Stimulated activated naive CD8-positive, alpha-beta T cell treated with anti-CD3 and anti-CD28 coated beads, Interleukin-15, amount 100 ng/mL, for 72 hours (primary cell): ENCODE measurements at regions not wholly inside any gene's neighbourhood (a gene's known extent, or its start where the extent isn't known, plus 50 kb on each side); places are given as distances from the start of the nearest gene placed in this dataset.

ENCODE experiments used
- ATAC-seq: fragments of 150-1000 bp; cut with Tn5 transposase; 2 replicates; pipeline ENCODE4 v1.10.0; 2021; ENCODE audit warnings: mild to moderate bottlenecking, moderate library complexity
- DNase-seq, 2 donors: peaks; one replicate each; pipeline ENCODE4 v3.0.0; 2021 to 2022
- H3K27ac Mint-ChIP-seq, 2 donors: one replicate each; pipeline ENCODE4 v1.8.0; 2022; ENCODE audit warnings: mild to moderate bottlenecking in 2 of 2, mixed read lengths in 2 of 2, moderate library complexity in 2 of 2
- H3K27me3 Mint-ChIP-seq: one replicate; pipeline ENCODE4 v1.8.0; 2022; ENCODE audit warnings: mixed read lengths
- H3K4me1 Mint-ChIP-seq: one replicate; pipeline ENCODE4 v1.8.0; 2022; ENCODE audit warnings: mild to moderate bottlenecking, mixed read lengths
- H3K4me3 Mint-ChIP-seq, 2 donors: one replicate each; pipeline ENCODE4 v1.8.0; 2022; ENCODE audit warnings: mild to moderate bottlenecking in 2 of 2, mixed read lengths in 2 of 2, moderate library complexity in 1 of 2
- H3K9me3 Mint-ChIP-seq, 2 donors: one replicate each; pipeline ENCODE4 v1.8.0; 2022; ENCODE audit warnings: mixed read lengths in 2 of 2

DNA sequence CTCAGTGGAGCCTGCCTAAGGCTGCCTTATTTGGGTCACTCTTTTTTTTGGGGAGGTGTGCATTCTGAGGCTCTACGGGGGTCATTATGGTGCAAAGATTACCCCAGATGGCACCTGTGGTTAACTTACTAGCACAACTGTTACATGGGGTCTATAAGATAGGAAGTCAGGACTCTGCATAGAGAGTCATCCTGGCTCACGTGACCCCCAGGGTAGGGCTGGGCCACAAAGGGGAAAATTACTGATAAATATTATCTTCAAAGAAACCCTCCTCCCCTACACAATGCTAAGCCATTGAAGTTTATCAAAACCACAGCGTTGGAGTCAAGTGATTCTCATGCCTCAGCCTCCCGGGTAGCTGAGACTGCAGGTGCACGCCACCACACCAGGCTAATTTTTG lies 397.1 kb downstream of the MN1 start:
- DNase-seq (no peak), ATAC-seq (no peak)

DNA sequence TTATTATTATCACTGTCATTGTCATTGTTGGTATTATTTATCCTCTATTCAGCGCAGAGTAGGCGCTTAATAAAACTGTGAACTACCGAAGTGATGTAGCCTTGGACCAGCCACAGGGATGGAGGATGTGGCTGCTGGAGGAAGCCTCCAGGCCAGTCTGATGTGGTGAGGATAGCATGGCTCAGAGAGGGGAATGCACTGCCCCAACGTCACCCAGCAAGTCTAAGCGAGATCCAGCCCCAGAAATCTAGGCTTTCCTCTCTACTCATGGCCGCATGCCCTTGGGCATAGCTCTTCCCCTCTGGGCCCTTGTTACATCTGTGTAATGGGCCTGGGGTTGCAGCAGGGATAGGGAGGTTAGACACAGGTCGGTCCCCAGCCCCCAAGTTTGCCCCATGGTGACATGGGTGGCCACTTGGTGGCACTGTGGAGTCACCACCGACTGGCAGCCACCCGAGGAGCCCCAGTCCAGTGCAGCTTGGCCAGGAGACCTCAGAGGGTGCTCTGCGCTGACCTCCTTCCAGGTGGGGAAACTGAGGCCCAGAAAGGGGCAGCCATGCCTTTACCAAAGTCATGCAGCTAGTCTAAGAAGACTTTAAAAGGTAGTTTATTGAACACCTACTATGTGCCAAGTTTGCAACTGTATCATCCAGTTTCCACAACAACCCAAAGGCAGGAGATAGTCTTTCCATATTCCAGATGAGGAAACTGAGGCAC lies 395.7 kb downstream of the MN1 start:
- Mint-ChIP-seq H3K27me3 (peaks cover 26% of the 10 kb centered on the region), H3K4me1 (no peaks in the 10 kb centered on the region), H3K9me3 (peaks cover 0 to 17% of the 10 kb centered on the region in 2 donors), H3K27ac (no peak overlapping the region), H3K4me3 (no peak overlapping the region)
- ATAC-seq (no peak), DNase-seq (peak; percentile 15 to 37)

More for the DNA sequence above, 397.1 kb downstream of the MN1 start:
- peaks cover 0 to 17% of the 10 kb centered on the region in 2 donors for H3K9me3 Mint-ChIP-seq
- H3K4me1 Mint-ChIP-seq: no peaks in the 10 kb centered on the region
- no peak overlapping the region for H3K4me3 Mint-ChIP-seq
- peaks cover 26% of the 10 kb centered on the region for H3K27me3 Mint-ChIP-seq
- H3K27ac Mint-ChIP-seq: no peak overlapping the region

DNA sequence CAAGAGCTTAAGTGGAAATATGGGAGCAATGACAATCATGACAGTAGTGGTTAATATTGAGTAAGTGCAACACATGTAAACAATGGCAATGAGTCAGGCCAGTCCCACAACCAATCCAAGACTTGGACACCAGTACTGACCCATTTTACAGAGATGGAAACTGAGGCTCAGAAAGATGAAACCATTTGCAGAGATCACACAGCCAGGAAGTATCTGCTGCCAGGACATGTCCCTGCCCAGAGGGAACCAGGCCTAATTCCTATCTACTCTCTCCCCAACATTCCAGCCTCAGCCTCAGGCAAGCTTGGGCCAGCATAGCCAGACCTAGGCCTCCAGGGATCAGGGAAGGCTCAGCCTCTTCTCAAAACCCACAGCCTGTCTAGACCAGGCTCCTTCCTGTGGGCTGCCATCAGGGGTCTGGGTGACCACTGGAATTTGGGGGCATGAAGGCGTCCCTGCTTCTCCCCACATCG lies 395.1 kb downstream of the MN1 start:
- Mint-ChIP-seq H3K27ac (peak overlapping the region in 1 of 2 donors; percentile 7), H3K4me3 (no peak overlapping the region), H3K9me3 (peaks cover 0 to 17% of the 10 kb centered on the region in 2 donors), H3K4me1 (no peaks in the 10 kb centered on the region), H3K27me3 (peaks cover 26% of the 10 kb centered on the region)
- ATAC-seq (no peak), DNase-seq (no peak)

DNA sequence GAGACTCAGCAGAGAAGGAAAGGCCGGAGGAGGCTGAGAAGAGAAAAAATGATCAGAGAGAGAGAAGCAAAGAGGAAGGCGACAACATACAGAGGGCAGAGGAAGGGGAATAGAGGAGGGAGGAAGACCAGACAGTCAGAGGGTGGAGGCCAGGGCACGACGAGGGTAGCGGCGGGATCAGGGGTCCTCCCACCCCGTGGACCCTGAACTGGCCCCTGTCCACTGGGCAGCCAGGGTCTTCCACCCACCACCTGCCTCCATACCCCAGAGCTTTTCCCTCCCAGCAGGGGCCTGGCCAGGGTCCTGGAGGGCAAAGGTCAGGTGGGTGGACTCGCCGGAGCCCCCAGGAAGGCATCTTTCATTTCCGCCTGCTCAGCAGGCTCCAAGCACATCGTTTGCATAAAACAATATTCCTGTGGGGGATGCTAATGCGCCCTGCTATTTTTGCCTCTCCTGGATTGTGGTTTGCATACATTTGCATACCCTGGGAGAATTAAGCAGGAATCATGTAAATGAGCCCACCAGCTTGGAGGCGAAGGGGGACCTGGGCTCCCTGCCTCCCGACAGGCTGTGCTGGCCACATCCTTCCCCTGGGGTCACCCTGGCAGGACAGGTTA lies 394.1 kb downstream of the MN1 start:
- no peak overlapping the region for H3K4me3 Mint-ChIP-seq
- ATAC-seq (no peak), DNase-seq (no peak)
- H3K27me3 Mint-ChIP-seq: peaks cover 25% of the 10 kb centered on the region
- peaks cover 0 to 7% of the 10 kb centered on the region in 2 donors for H3K9me3 Mint-ChIP-seq
- H3K27ac Mint-ChIP-seq: no peak overlapping the region
- H3K4me1 Mint-ChIP-seq: no peaks in the 10 kb centered on the region

DNA sequence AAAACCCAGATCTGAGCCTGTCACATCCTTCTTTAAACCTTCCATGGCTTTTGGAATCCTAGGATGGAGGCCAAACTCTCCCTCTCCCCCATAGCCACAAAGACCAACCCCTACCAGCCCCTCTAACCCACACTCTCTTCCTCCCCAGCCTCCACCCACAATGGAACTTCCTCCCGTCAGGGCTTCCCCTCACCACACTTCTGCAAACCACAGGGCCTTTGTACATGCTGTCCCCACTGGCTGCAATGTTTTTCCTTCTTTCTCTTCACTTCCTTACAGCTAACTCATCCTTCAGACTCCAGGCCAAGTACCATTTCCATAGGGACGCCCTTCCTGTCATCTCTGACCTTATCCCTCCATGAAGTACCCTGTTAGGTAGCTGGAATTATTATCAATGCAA lies 393.5 kb downstream of the MN1 start:
- Mint-ChIP-seq H3K27ac (no peak overlapping the region), H3K4me3 (no peak overlapping the region), H3K9me3 (peaks cover 0 to 5% of the 10 kb centered on the region in 2 donors), H3K4me1 (no peaks in the 10 kb centered on the region), H3K27me3 (peaks cover 25% of the 10 kb centered on the region)
- ATAC-seq (no peak), DNase-seq (no peak)

DNA sequence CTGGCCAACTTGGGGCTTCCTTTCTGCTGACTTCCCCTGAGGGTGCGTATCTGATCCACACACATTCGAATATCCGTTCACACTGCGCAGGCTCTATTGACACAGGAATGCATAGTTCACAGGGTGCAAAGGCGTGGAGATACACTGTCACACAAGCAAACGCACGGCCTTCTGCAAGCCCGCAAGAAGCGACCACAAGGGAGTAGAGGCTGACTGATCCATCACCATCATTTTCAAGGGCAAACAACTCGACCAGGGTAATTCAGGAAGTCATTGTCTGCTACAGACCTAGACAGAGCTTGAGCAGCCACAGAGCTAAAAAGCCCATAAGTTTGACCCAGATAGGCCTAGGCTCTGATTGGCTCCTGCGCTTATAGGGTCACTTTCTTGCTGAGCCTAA lies 392.3 kb downstream of the MN1 start:
- ATAC-seq (no peak), DNase-seq (no peak)
- H3K9me3 Mint-ChIP-seq: peaks cover 0 to under 1% of the 10 kb centered on the region in 2 donors
- no peak overlapping the region for H3K4me3 Mint-ChIP-seq
- no peaks in the 10 kb centered on the region for H3K4me1 Mint-ChIP-seq
- no peak overlapping the region for H3K27ac Mint-ChIP-seq
- H3K27me3 Mint-ChIP-seq: peaks cover 25% of the 10 kb centered on the region

DNA sequence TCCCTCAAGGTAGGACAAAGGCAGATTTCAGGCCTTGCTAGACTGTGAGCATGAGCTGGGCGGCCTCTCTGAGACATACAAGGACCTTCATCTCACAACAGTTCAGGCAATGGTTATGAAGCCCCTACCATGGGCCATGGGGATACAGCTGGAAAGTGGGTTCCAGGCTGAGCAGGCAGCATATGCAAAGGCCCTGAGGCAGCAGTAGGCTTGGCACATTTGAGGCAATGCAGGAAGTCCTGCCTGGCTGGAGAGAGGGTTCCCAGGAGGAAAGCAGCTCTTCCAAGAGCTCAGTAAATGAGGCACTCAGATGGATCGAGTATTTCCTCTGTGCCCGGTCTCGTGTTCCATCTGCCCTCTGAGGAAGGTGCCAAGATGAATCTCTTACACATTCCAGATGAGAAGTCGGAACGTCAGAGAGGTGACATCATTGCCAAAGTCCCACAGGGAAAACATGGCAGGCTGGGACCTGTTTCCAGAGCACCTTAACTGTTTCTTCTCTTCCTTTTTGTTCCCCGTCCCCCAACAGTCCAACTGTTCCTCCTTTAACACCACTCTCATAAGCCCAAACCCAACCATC lies 388.6 kb downstream of the MN1 start:
- no peak overlapping the region for H3K4me3 Mint-ChIP-seq
- no peaks in the 10 kb centered on the region for H3K9me3 Mint-ChIP-seq
- H3K27me3 Mint-ChIP-seq: peaks cover 28% of the 10 kb centered on the region
- H3K27ac Mint-ChIP-seq: no peak overlapping the region
- ATAC-seq: no peak
- H3K4me1 Mint-ChIP-seq: no peaks in the 10 kb centered on the region
- no peak for DNase-seq

DNA sequence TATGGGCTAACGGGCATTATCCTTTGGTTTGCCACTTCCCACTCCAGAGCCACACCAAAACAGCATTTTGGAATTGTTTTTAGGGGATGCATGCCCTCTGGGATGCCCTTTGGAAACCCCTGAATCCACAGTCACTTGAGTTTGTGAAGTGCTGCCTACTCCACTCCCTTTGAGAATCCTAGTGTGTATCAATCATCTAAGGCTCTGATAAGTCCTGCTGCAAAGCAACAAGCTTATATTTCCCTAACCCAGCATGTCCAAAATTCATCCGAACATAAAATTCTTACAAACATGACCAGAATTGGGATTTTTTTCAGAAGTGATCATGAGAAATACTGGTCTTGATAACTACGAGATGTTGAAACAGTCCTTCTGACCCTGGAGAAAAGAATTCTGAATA lies 387.9 kb downstream of the MN1 start:
- ATAC-seq: no peak
- H3K27me3 Mint-ChIP-seq: peaks cover 28% of the 10 kb centered on the region
- no peaks in the 10 kb centered on the region for H3K9me3 Mint-ChIP-seq

DNA sequence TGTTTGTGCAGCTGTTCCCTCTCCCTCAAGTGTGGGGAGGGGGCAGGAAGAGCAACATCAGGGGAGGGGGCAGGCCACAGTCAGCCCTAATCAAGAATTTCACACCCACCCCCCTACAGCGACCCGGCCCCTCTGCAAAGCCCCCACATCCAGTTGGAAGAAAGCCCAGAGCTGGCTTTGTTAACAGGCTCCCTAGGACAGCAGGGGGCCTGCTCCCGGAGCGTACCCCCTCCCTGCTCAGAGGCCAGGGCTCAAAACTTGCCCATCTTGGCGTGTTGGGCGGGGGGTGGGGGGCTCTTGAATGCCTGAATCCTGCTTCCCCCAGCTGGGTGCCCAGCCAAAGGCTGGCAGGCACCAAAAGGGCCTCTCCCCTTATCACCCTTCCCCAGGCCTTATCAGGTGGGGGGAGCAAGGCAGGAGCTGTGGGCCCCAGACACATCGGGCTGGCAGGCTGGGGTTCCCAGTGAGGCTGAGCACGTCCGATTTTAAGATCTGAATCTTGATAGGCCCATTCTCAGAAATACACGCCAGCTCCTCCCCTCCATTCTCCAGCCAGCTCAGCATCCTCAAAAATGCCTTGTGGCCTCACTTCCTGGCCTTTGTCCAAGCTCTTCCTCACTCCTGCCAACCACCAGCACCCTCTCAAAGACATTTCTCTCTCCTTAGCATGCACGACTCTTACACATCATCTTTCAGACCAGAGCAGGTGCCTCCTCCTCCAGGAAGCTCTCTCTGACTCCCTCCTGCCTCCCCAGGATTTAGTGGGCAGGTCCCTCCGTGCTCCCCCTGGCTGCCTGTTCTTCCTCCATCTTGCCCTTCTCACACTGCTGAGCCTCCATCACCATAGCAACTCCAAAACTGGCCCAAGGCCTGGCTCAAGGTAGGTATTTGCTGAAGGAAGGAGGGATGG lies 384.8 kb downstream of the MN1 start:
- Mint-ChIP-seq H3K4me1 (no peaks in the 10 kb centered on the region), H3K27ac (no peak overlapping the region), H3K4me3 (no peak overlapping the region), H3K27me3 (peaks cover 47% of the 10 kb centered on the region), H3K9me3 (no peaks in the 10 kb centered on the region)
- DNase-seq (no peak), ATAC-seq (no peak)

More for the DNA sequence above, 387.9 kb downstream of the MN1 start:
- DNase-seq: no peak
- Mint-ChIP-seq H3K4me1 (no peaks in the 10 kb centered on the region), H3K4me3 (no peak overlapping the region), H3K27ac (no peak overlapping the region)

DNA sequence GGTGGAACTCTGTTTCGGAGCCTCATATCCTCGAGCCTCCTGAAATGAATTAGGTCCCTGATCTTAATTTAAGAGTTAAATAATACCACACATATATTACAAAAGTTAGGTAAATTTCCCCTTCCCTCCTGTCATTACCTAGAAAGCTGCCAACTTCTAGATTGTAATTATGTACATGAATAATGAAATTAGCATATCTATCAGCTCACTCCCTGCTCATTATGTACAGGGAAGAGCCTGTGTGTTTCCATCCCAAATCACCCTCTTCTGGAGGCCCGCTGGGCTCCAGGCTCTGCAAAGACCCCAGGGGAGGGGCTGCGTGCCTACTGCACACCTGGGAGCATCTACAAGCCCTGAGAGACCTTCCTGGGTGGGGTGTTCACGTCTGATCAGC lies 384.1 kb downstream of the MN1 start:
- peaks cover 45% of the 10 kb centered on the region for H3K27me3 Mint-ChIP-seq

DNA sequence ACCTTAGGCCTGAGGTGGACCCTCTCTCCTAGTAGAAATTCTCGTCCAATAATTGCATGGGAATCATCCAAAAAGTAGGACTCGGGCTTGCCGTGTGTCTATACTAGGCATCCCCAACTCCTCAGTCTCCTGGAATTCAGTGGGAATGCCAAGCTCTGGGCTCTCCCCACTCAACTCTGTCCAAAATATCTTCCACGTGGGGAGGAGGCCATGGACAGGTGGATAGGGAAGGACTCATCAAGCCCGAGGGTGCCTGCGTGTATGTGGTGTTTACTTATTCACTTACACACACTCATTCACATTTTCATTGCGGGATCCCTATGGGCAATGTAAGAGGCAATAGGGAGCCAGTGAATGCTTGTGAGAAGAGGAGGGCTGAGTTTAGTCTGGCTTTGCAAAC lies 383.3 kb downstream of the MN1 start:
- H3K9me3 Mint-ChIP-seq: no peaks in the 10 kb centered on the region
- H3K4me3 Mint-ChIP-seq: no peak overlapping the region
- peaks cover 48% of the 10 kb centered on the region for H3K27me3 Mint-ChIP-seq
- no peaks in the 10 kb centered on the region for H3K4me1 Mint-ChIP-seq
- no peak for ATAC-seq
- H3K27ac Mint-ChIP-seq: no peak overlapping the region
- DNase-seq: no peak

More for the DNA sequence above, 384.1 kb downstream of the MN1 start:
- Mint-ChIP-seq H3K27ac (no peak overlapping the region), H3K9me3 (no peaks in the 10 kb centered on the region), H3K4me3 (no peak overlapping the region), H3K4me1 (no peaks in the 10 kb centered on the region)
- no peak for DNase-seq
- ATAC-seq: no peak

DNA sequence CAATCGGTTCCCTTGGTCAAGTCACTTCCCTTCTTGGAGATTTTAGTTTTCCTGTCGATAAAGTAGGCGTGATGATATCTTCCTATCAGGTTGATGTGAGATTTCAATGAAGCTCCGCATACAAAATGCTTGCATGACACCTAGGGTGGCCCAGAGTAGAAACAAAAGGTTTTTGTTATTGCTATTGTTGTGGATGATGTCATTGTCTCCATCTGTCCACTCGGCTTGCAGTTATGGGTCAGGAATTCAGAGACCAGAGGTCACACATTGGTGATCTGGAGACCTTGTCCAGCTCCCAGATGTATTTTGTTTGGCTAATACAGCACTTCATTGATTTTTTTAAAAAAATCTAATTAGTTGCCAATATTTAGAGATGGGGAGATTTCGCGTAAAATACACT lies 382.1 kb downstream of the MN1 start:
- no peak overlapping the region for H3K27ac Mint-ChIP-seq
- ATAC-seq: no peak
- DNase-seq: no peak
- peaks cover 0 to 3% of the 10 kb centered on the region in 2 donors for H3K9me3 Mint-ChIP-seq
- H3K4me3 Mint-ChIP-seq: no peak overlapping the region
- H3K4me1 Mint-ChIP-seq: no peaks in the 10 kb centered on the region
- peaks cover 51% of the 10 kb centered on the region for H3K27me3 Mint-ChIP-seq

DNA sequence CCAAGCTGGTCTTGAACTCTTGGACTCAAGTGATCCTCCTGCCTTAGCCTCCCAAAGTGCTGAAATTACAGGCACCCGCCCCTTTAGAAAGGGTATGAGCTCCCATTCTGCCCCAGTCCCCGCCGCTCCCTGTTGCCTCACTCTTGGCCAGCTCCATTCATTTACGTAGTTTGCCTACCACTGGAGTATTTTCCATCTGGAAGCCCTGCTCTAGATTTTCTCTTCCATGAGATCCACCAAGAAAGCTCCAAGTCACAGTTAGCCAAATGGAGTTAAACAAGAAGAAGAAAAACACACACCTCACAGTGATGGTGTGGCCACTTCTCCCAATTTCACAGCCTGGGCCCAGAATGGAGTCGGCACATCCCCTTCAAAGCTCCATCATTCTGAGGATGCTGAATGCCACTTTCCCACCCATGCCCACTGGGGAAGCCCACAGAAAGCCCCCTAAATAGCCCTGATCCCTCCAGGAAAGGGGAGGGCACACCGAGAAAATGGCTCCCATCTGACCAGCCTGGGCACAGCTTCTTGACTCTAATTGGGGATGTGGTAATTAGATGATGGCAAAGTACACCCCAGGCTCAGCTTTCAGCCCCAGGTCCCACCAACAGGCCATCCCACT lies 381.2 kb downstream of the MN1 start:
- peaks cover 0 to 5% of the 10 kb centered on the region in 2 donors for H3K9me3 Mint-ChIP-seq
- H3K4me1 Mint-ChIP-seq: no peaks in the 10 kb centered on the region
- peaks cover 51% of the 10 kb centered on the region for H3K27me3 Mint-ChIP-seq
- DNase-seq (no peak), ATAC-seq (no peak)
- H3K4me3 Mint-ChIP-seq: no peak overlapping the region
- H3K27ac Mint-ChIP-seq: peak overlapping the region in 1 of 2 donors; percentile 69

DNA sequence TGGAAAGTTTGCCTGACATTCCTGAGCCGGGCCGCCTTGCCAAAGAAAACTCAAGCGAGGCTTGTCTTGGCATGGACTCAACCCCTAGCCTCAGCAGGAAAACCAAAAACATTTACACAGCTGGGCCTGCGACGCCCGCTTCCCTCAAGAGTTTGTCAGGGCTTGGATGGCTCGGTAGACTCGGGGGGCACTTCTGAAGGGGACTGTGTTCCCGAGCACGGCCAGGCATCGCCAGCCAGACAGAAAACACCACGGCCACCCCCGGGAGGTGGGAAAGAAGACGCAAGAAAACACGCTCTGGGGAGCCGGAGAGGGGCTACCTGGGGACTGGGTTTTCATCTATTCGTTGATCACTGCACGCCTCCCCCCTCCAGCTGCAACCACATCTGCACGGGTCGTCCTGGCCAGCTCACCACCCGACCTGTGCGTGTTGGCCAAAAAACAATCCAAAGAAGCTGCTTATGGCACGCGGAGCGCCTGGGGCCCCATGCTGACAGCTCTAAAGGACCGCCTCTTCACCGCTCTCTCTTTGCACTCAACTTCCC lies 380.7 kb downstream of the MN1 start:
- Mint-ChIP-seq H3K4me3 (no peak overlapping the region), H3K9me3 (peaks cover 0 to 5% of the 10 kb centered on the region in 2 donors), H3K4me1 (no peaks in the 10 kb centered on the region), H3K27me3 (peaks cover 49% of the 10 kb centered on the region), H3K27ac (no peak overlapping the region)
- ATAC-seq (no peak), DNase-seq (no peak)

DNA sequence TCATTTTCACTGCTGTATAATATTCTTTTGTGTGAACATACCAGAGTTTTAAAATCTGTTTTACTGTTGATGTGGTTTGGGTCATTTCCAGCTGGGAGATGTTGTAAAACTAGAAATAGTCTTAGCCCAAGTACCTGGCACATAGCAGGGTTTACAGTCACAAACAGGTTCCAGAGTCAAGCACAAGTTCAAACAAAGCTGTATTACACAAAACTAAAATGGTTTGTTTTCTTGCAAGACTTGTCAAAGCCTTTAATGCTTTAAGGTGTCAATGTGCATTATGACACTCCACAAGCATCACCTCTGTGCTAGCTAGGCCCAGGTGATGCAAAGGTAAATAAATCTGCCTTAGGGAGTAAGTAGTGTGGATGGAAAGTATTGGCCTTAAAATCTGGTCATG lies 379.1 kb downstream of the MN1 start:
- H3K4me3 Mint-ChIP-seq: no peak overlapping the region
- no peaks in the 10 kb centered on the region for H3K4me1 Mint-ChIP-seq
- no peak for ATAC-seq
- H3K9me3 Mint-ChIP-seq: peaks cover 2 to 6% of the 10 kb centered on the region in 2 donors
- H3K27me3 Mint-ChIP-seq: peaks cover 34% of the 10 kb centered on the region
- no peak for DNase-seq
- H3K27ac Mint-ChIP-seq: no peak overlapping the region
